ENCODE measurements at regions not wholly inside any gene's neighbourhood (a gene's known extent, or its start where the extent isn't known, plus 50 kb on each side); places are given as distances from the start of the nearest gene placed in this dataset.

DNA sequence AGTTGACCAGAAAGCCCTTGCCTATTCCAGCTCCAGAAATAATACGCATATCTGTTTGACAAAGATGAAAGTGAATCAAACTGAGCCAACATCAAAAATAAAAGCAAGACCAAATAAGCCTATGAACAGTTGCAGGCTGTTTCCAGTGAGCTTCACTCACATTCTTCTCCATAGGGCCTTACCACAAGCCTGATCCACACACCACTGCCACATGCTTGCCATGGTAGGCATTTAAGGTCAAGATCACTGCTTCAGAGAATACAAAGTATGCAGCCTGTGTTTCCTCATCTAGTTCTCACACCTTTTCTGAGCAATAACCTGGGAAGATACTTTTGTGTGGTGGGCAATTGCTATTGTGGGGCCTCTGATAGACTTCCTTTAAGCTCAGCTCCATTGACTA lies 1060.2 kb downstream of the CDH11 start:
- H3K79me2 ChIP-seq (ENCODE audit: control insufficient read depth, low read length) = no peaks in the 10 kb centered on the region
- H3K36me3 ChIP-seq (ENCODE audit: control insufficient read depth, low read length) = no peaks in the 10 kb centered on the region
- no peaks in the 10 kb centered on the region for H4K20me1 ChIP-seq (ENCODE audit: control insufficient read depth, insufficient read depth, low read depth, low read length)
- TF ChIP-seq, protein P1, sequence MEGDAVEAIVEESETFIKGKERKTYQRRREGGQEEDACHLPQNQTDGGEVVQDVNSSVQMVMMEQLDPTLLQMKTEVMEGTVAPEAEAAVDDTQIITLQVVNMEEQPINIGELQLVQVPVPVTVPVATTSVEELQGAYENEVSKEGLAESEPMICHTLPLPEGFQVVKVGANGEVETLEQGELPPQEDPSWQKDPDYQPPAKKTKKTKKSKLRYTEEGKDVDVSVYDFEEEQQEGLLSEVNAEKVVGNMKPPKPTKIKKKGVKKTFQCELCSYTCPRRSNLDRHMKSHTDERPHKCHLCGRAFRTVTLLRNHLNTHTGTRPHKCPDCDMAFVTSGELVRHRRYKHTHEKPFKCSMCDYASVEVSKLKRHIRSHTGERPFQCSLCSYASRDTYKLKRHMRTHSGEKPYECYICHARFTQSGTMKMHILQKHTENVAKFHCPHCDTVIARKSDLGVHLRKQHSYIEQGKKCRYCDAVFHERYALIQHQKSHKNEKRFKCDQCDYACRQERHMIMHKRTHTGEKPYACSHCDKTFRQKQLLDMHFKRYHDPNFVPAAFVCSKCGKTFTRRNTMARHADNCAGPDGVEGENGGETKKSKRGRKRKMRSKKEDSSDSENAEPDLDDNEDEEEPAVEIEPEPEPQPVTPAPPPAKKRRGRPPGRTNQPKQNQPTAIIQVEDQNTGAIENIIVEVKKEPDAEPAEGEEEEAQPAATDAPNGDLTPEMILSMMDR (IDR thresholded peaks at IDR 0.05; ENCODE audit: low read depth, low read length, poor library complexity, severe bottlenecking) = no peak
- no peak for TF ChIP-seq EZH2phosphoT487 (IDR thresholded peaks at IDR 0.05; ENCODE audit: borderline replicate concordance, low read length)
- no peaks in the 10 kb centered on the region for H3K9me2 ChIP-seq (replicated peaks; ENCODE audit: control insufficient read depth, low read length)
- no peak overlapping the region for H3K4me3 ChIP-seq (ENCODE audit: low read length)
- no peaks in the 10 kb centered on the region for H3K4me1 ChIP-seq (ENCODE audit: control insufficient read depth, low read length)
- no peaks in the 10 kb centered on the region for H3K27me3 ChIP-seq (ENCODE audit: control insufficient read depth, low read length)
- H3F3A ChIP-seq (ENCODE audit: control insufficient read depth, insufficient read depth) = no peaks in the 10 kb centered on the region
- no peak overlapping the region for H3K4me2 ChIP-seq (ENCODE audit: low read length)
- H3K9me3 ChIP-seq (ENCODE audit: control insufficient read depth, insufficient read depth, low read length) = no peaks in the 10 kb centered on the region
- no peak overlapping the region for H3K27ac ChIP-seq (ENCODE audit: low read depth, low read length)

DNA sequence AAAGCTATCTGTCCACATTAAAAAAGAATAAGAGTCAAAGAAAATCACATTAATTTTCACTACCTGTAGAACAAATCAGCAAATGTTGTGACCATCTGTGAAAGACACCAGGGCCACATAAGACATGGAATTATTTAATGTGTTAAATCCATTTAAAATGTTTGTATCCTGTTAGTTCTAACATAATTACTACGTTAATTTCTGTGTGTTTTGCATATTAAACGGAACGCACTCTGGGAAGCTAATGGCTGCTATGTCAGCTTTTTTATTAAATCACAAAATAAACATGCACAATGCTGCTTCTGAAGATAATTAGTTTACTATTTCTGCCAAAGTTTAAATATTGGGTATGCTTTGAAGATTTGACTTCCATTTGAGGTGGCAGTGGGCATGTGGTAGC lies 1061.2 kb downstream of the CDH11 start:
- no peak overlapping the region for H3K27ac ChIP-seq (ENCODE audit: low read depth, low read length)
- H3K9me2 ChIP-seq (replicated peaks; ENCODE audit: control insufficient read depth, low read length) = no peaks in the 10 kb centered on the region
- no peaks in the 10 kb centered on the region for H3K36me3 ChIP-seq (ENCODE audit: control insufficient read depth, low read length)
- H3K9me3 ChIP-seq (ENCODE audit: control insufficient read depth, insufficient read depth, low read length) = no peaks in the 10 kb centered on the region
- H3F3A ChIP-seq (ENCODE audit: control insufficient read depth, insufficient read depth) = no peaks in the 10 kb centered on the region
- no peaks in the 10 kb centered on the region for H3K4me1 ChIP-seq (ENCODE audit: control insufficient read depth, low read length)
- no peak overlapping the region for H3K4me2 ChIP-seq (ENCODE audit: low read length)
- no peak overlapping the region for H3K4me3 ChIP-seq (ENCODE audit: low read length)
- no peaks in the 10 kb centered on the region for H3K27me3 ChIP-seq (ENCODE audit: control insufficient read depth, low read length)
- TF ChIP-seq, protein P1 (IDR thresholded peaks at IDR 0.05; ENCODE audit: low read depth, low read length, poor library complexity, severe bottlenecking) = no peak
- no peak for TF ChIP-seq EZH2phosphoT487 (IDR thresholded peaks at IDR 0.05; ENCODE audit: borderline replicate concordance, low read length)
- H4K20me1 ChIP-seq (ENCODE audit: control insufficient read depth, insufficient read depth, low read depth, low read length) = no peaks in the 10 kb centered on the region
- H3K79me2 ChIP-seq (ENCODE audit: control insufficient read depth, low read length) = no peaks in the 10 kb centered on the region

DNA sequence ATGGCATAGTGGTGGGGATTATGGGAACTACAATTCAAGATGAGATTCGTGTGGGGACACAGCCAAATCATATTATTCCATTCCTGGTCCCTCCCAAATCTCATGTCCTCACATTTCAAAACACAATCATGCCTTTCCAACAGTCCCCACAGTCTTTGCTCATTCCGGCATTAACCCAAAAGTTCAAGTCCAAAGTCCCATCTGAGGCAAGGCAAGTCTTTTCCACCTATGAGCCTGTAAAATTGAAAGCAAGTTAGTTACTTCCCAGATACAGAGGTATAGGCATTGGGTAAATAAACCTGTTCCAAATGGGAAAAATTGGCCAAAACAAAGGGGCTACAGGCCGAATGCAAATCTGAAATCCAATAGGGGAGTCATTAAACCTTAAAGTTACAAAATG lies 1063.2 kb downstream of the CDH11 start:
- no peaks in the 10 kb centered on the region for H3K36me3 ChIP-seq (ENCODE audit: control insufficient read depth, low read length)
- no peaks in the 10 kb centered on the region for H3K9me3 ChIP-seq (ENCODE audit: control insufficient read depth, insufficient read depth, low read length)
- H4K20me1 ChIP-seq (ENCODE audit: control insufficient read depth, insufficient read depth, low read depth, low read length) = no peaks in the 10 kb centered on the region
- no peaks in the 10 kb centered on the region for H3K4me1 ChIP-seq (ENCODE audit: control insufficient read depth, low read length)
- H3K27ac ChIP-seq (ENCODE audit: low read depth, low read length) = no peak overlapping the region
- H3K9me2 ChIP-seq (replicated peaks; ENCODE audit: control insufficient read depth, low read length) = no peaks in the 10 kb centered on the region
- TF ChIP-seq, protein P1 (IDR thresholded peaks at IDR 0.05; ENCODE audit: low read depth, low read length, poor library complexity, severe bottlenecking) = no peak
- no peak for TF ChIP-seq EZH2phosphoT487 (IDR thresholded peaks at IDR 0.05; ENCODE audit: borderline replicate concordance, low read length)
- no peak overlapping the region for H3K4me2 ChIP-seq (ENCODE audit: low read length)
- no peak overlapping the region for H3K4me3 ChIP-seq (ENCODE audit: low read length)
- H3K79me2 ChIP-seq (ENCODE audit: control insufficient read depth, low read length) = no peaks in the 10 kb centered on the region
- no peaks in the 10 kb centered on the region for H3F3A ChIP-seq (ENCODE audit: control insufficient read depth, insufficient read depth)
- H3K27me3 ChIP-seq (ENCODE audit: control insufficient read depth, low read length) = no peaks in the 10 kb centered on the region

DNA sequence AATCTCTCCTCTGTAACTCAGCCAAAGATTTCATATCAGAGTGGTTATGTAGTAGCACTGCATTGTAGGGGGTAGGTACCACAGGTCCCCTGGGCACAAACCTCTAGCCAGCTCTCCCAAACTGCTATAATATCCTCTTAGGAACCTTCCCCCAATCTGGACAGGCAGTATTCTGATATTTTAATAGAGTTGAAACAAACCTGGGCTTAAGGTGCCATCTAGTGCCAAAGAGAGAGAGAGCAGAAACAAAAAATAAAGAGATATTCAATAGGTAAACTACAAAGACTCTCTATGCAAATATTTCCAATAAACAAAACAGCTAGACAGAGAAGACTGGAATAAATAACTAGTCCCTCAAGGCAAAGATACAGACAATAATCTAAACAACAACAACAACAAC lies 1070.0 kb downstream of the CDH11 start:
- Histone ChIP-seq H3K4me3 (ENCODE audit: low read length) (no peak overlapping the region), H3K27ac (ENCODE audit: low read depth, low read length) (no peak overlapping the region), H3K4me2 (ENCODE audit: low read length) (no peak overlapping the region), H3K9me3 (ENCODE audit: control insufficient read depth, insufficient read depth, low read length) (no peaks in the 10 kb centered on the region; the same call in 1 of the 2 replicates), H3K79me2 (ENCODE audit: control insufficient read depth, low read length) (no peaks in the 10 kb centered on the region), H3K4me1 (ENCODE audit: control insufficient read depth, low read length) (peaks cover 3% of the 10 kb centered on the region; the same call in 1 of the 2 replicates), H3F3A (ENCODE audit: control insufficient read depth, insufficient read depth) (no peaks in the 10 kb centered on the region), H4K20me1 (ENCODE audit: control insufficient read depth, insufficient read depth, low read depth, low read length) (no peaks in the 10 kb centered on the region), H3K36me3 (ENCODE audit: control insufficient read depth, low read length) (no peaks in the 10 kb centered on the region), H3K9me2 (replicated peaks; ENCODE audit: control insufficient read depth, low read length) (no peaks in the 10 kb centered on the region), H3K27me3 (ENCODE audit: control insufficient read depth, low read length) (no peaks in the 10 kb centered on the region)
- no peak for TF ChIP-seq EZH2phosphoT487 (IDR thresholded peaks at IDR 0.05; ENCODE audit: borderline replicate concordance, low read length)
- TF ChIP-seq, protein P1 (IDR thresholded peaks at IDR 0.05; ENCODE audit: low read depth, low read length, poor library complexity, severe bottlenecking) = peak; percentile 55

All from DOHH2 (cell line).